GM18951 (cell line): ENCODE measurements at regions not wholly inside any gene's neighbourhood (a gene's known extent, or its start where the extent isn't known, plus 50 kb on each side); places are given as distances from the start of the nearest gene placed in this dataset.
"Not testable (repeated sequence)": the region's sequence is repeated elsewhere in the genome, so short reads cannot be mapped to it uniquely, and the experiment has no call there.

ENCODE experiments used
- POLR2A ChIP-seq: IDR thresholded peaks from 4 replicates; pipeline ENCODE4 v1.6.1; 2011; ENCODE audit warnings: mild to moderate bottlenecking; ENCODE audit not compliant: insufficient read length, insufficient read depth; ENCODE audit errors: extremely low read depth
- in situ Hi-C: fragments of 300-500 bp; cut with MboI; formaldehyde crosslinking; loops from one replicate; pipeline ENCODE4 v1.12.0; 2022; ENCODE audit warnings: low sequenced_read_pairs, mixed read lengths, inconsistent platforms; ENCODE audit not compliant: unreplicated experiment

GRCh38 chr13:68948586-68948985 is 1159.0 kb upstream of the ATXN8OS start:
- in situ Hi-C loops: no loop called here
- TF ChIP-seq POLR2A: no peak

- TF ChIP-seq POLR2A: no peak
- in situ Hi-C loops: no loop called here
Measured at GRCh38 chr13:68944272-68944671, 1163.4 kb upstream of the ATXN8OS start.

GRCh38 chr13:68940049-68940448 is 1167.6 kb upstream of the ATXN8OS start:
- no peak for TF ChIP-seq POLR2A
- in situ Hi-C loops: no loop called here

GRCh38 chr13:68938639-68939038 is 1169.0 kb upstream of the ATXN8OS start:
- TF ChIP-seq POLR2A: no peak
- in situ Hi-C loops: no loop called here

DNA sequence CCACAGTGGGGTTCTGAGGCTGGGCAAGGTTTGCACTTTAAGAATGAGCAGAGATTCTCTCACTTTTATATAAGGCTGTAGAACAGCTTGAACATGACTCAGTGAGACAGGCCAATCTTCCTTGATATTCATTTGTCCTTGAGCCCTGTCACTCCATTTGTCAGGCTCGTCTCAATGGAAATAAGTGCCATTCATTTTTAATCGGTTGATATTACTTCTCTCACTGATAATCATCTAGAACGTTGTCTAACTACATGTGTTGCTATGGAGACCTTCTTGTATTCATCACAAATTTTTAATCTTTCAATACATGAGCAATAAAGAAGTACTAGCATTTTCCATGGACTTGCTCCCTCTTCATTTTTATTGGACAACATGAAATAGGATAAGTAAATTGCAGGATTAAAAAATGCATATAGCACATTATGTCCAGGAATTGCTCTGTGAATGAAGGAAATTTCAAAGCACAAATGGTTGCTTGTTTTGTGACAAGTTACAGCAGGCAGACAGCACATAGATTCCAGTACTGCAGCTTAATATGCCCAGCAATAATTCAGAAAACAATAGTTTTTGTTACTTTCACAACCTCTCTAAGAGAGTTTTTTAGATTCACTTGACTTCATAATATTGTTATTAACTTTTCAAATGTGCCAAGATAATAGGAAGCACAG is 1178.4 kb upstream of the ATXN8OS start:
- TF ChIP-seq POLR2A: no peak
- in situ Hi-C loops: no loop called here

DNA sequence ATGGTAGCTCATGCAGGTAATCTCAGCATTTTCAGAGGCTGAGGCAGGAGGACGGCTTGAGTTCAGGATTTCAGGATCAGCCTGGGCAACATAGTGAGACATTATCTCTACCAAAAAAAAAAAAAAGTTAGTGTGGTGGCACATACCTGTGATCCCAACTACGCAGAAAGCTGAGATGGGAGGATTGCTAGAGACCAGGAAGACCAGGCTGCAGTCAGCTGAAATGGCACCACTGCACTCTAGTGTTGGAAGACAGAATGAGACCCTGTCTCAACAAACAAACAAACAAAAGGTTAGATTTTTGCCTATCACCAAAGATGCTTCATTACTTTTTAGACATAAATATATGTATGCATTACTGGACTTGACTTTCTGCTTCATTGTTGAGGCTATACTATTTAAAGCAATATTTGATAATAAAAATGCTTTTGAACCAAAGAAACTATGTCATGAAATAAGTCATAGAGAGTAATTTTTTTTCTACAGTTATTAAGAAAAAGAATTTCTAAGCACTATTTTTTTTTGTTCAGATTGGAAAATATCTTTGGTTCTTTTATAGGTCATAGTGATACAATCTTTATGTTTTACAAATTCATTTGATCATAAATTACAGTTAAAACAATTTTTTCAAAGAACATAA is 1180.1 kb upstream of the ATXN8OS start:
- in situ Hi-C loops: no loop called here
- no peak for TF ChIP-seq POLR2A

- in situ Hi-C loops: no loop called here
- TF ChIP-seq POLR2A: no peak
Measured at GRCh38 chr13:68923995-68924394, 1183.6 kb upstream of the ATXN8OS start.

- in situ Hi-C loops: no loop called here
- no peak for TF ChIP-seq POLR2A
Measured at GRCh38 chr13:68908879-68909278, 1198.7 kb upstream of the ATXN8OS start.

GRCh38 chr13:68905186-68905585 is 1202.4 kb upstream of the ATXN8OS start:
- in situ Hi-C loops: no loop called here
- TF ChIP-seq POLR2A: no peak

- no peak for TF ChIP-seq POLR2A
- in situ Hi-C loops: no loop called here
Measured at GRCh38 chr13:68897331-68897928, 1210.2 kb upstream of the ATXN8OS start.

GRCh38 chr13:68895696-68896095 is 1211.9 kb upstream of the ATXN8OS start:
- TF ChIP-seq POLR2A: no peak

GRCh38 chr13:68893721-68894120 is 1213.9 kb upstream of the ATXN8OS start:
- in situ Hi-C loops: not testable (repeated sequence)

More at GRCh38 chr13:68895696-68896095, 1211.9 kb upstream of the ATXN8OS start:
- in situ Hi-C loops: no loop called here

DNA sequence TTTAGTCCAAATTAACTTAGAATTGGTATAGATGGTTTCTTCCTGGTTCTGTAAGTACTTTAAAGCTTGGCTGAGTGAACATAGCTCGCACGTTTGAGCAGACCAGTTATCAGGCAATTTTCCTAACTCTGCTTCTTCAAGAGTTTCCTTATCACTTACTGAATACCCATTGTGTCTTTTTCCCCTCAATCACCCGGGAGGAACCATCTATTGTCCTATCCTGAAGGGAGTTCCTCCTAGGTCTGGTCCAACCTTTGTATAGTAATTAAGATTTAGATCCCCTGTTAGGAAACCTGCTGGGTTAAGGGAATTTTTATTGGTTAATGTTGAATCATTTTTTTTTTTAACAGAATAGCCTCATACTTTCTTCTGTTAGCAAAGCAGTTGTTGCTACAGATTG is 1215.0 kb upstream of the ATXN8OS start:
- in situ Hi-C loops: not testable (repeated sequence)

DNA sequence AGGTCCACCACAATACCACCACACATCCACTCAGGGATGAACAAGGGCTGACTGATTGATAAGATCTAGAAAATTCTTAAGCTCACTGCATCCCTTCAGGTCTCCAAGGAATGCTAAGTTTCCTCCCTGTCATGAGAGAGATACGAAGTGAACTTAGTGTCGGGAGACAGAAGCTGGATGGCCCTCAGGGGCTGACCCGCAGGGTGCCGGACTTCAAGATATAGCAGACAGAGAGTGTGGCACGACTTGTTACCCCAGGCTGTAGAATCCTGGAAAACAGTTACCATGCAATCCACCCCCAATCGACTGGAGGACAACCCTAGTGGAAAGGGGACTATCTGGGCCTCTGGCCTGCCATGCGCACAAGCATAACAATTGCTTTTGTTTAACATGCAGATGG is 1217.5 kb upstream of the ATXN8OS start:
- in situ Hi-C loops: not testable (repeated sequence)
